ENCODE measurements at regions not wholly inside any gene's neighbourhood (a gene's known extent, or its start where the extent isn't known, plus 50 kb on each side); places are given as distances from the start of the nearest gene placed in this dataset.

GRCh38 chr2:136373841-136374240 is 255.9 kb upstream of the CXCR4 start:
- Histone ChIP-seq H2BK120ac (ENCODE audit: low read depth, low read length) (no peak overlapping the region), H2BK15ac (ENCODE audit: low read depth, poor library complexity, severe bottlenecking) (no peak overlapping the region), H3K18ac (ENCODE audit: low read depth in 1 of 2, low read length in 2 of 2) (no peak overlapping the region), H4K91ac (ENCODE audit: low read length) (no peak overlapping the region), H3K4me1 (ENCODE audit: control insufficient read depth, insufficient read depth, low read depth, low read length) (no peaks in the 10 kb centered on the region), H3K4me3 (ENCODE audit: insufficient read depth in 1 of 2, low read depth in 1 of 2, low read length in 2 of 2) (no peak overlapping the region), H2AK5ac (ENCODE audit: low read length, severe bottlenecking) (no peak overlapping the region), H3K79me1 (replicated peaks; ENCODE audit: low read length, poor library complexity, severe bottlenecking) (no peaks in the 10 kb centered on the region), H3K9me3 (ENCODE audit: control insufficient read depth, low read length) (no peaks in the 10 kb centered on the region), H3K4ac (ENCODE audit: low read depth in 1 of 2, low read length in 2 of 2) (no peak overlapping the region), H4K8ac (ENCODE audit: low read length) (no peak overlapping the region), H2BK5ac (ENCODE audit: low read depth, low read length, poor library complexity, severe bottlenecking) (no peak overlapping the region), H2BK12ac (ENCODE audit: low read length in 2 of 2) (no peak overlapping the region), H3K27ac (ENCODE audit: low read length, poor library complexity, severe bottlenecking) (no peak overlapping the region), H3K4me2 (ENCODE audit: low read length, poor library complexity, severe bottlenecking) (no peak overlapping the region), H3K23ac (ENCODE audit: low read length in 2 of 2) (no peak overlapping the region), H3K14ac (ENCODE audit: low read length in 2 of 2) (no peak overlapping the region), H3K27me3 (ENCODE audit: control insufficient read depth in 1 of 2, insufficient read depth in 1 of 2, low read length in 2 of 2) (no peaks in the 10 kb centered on the region), H3K9ac (ENCODE audit: low read length) (no peak overlapping the region), H3K36me3 (ENCODE audit: control insufficient read depth in 1 of 2, insufficient read depth in 2 of 2, low read depth in 1 of 2, low read length in 2 of 2) (no peaks in the 10 kb centered on the region), H2AFZ (ENCODE audit: low read depth, low read length) (no peak overlapping the region)
- DNase-seq, result no peak

- Histone ChIP-seq H3K23ac (ENCODE audit: low read length in 2 of 2) (no peak overlapping the region), H4K8ac (ENCODE audit: low read length) (no peak overlapping the region), H4K91ac (ENCODE audit: low read length) (no peak overlapping the region), H3K4me1 (ENCODE audit: control insufficient read depth, insufficient read depth, low read depth, low read length) (no peaks in the 10 kb centered on the region), H2AK5ac (ENCODE audit: low read length, severe bottlenecking) (no peak overlapping the region), H2BK15ac (ENCODE audit: low read depth, poor library complexity, severe bottlenecking) (no peak overlapping the region), H2BK120ac (ENCODE audit: low read depth, low read length) (no peak overlapping the region), H3K4ac (ENCODE audit: low read depth in 1 of 2, low read length in 2 of 2) (no peak overlapping the region), H3K4me3 (ENCODE audit: insufficient read depth in 1 of 2, low read depth in 1 of 2, low read length in 2 of 2) (no peak overlapping the region), H3K9me3 (ENCODE audit: control insufficient read depth, low read length) (peaks cover 4% of the 10 kb centered on the region), H3K18ac (ENCODE audit: low read depth in 1 of 2, low read length in 2 of 2) (no peak overlapping the region), H3K4me2 (ENCODE audit: low read length, poor library complexity, severe bottlenecking) (no peak overlapping the region), H3K79me1 (replicated peaks; ENCODE audit: low read length, poor library complexity, severe bottlenecking) (no peaks in the 10 kb centered on the region), H3K9ac (ENCODE audit: low read length) (no peak overlapping the region), H2BK5ac (ENCODE audit: low read depth, low read length, poor library complexity, severe bottlenecking) (no peak overlapping the region), H3K27ac (ENCODE audit: low read length, poor library complexity, severe bottlenecking) (no peak overlapping the region), H2BK12ac (ENCODE audit: low read length in 2 of 2) (no peak overlapping the region), H3K27me3 (ENCODE audit: control insufficient read depth in 1 of 2, insufficient read depth in 1 of 2, low read length in 2 of 2) (no peaks in the 10 kb centered on the region), H3K14ac (ENCODE audit: low read length in 2 of 2) (no peak overlapping the region), H2AFZ (ENCODE audit: low read depth, low read length) (no peak overlapping the region), H3K36me3 (ENCODE audit: control insufficient read depth in 1 of 2, insufficient read depth in 2 of 2, low read depth in 1 of 2, low read length in 2 of 2) (no peaks in the 10 kb centered on the region)
- 71% methylated on average over 1 of the region's 1 CpG for WGBS
- no peak for DNase-seq
Measured at GRCh38 chr2:136373029-136373428, 255.1 kb upstream of the CXCR4 start.

GRCh38 chr2:136363900-136364299 is 246.0 kb upstream of the CXCR4 start:
- Histone ChIP-seq H3K4me3 (ENCODE audit: insufficient read depth in 1 of 2, low read depth in 1 of 2, low read length in 2 of 2) (no peak overlapping the region), H3K4ac (ENCODE audit: low read depth in 1 of 2, low read length in 2 of 2) (no peak overlapping the region), H3K14ac (ENCODE audit: low read length in 2 of 2) (no peak overlapping the region), H3K79me1 (replicated peaks; ENCODE audit: low read length, poor library complexity, severe bottlenecking) (no peaks in the 10 kb centered on the region), H2BK15ac (ENCODE audit: low read depth, poor library complexity, severe bottlenecking) (no peak overlapping the region), H3K4me1 (ENCODE audit: control insufficient read depth, insufficient read depth, low read depth, low read length) (no peaks in the 10 kb centered on the region), H3K9ac (ENCODE audit: low read length) (no peak overlapping the region), H3K9me3 (ENCODE audit: control insufficient read depth, low read length) (peaks cover 12% of the 10 kb centered on the region), H3K18ac (ENCODE audit: low read depth in 1 of 2, low read length in 2 of 2) (no peak overlapping the region), H4K91ac (ENCODE audit: low read length) (no peak overlapping the region), H3K27me3 (ENCODE audit: control insufficient read depth in 1 of 2, insufficient read depth in 1 of 2, low read length in 2 of 2) (peaks cover 0 to 6% of the 10 kb centered on the region in 2 experiments), H2BK12ac (ENCODE audit: low read length in 2 of 2) (no peak overlapping the region), H3K27ac (ENCODE audit: low read length, poor library complexity, severe bottlenecking) (no peak overlapping the region), H2AK5ac (ENCODE audit: low read length, severe bottlenecking) (no peak overlapping the region), H2BK5ac (ENCODE audit: low read depth, low read length, poor library complexity, severe bottlenecking) (no peak overlapping the region), H2BK120ac (ENCODE audit: low read depth, low read length) (no peak overlapping the region), H3K36me3 (ENCODE audit: control insufficient read depth in 1 of 2, insufficient read depth in 2 of 2, low read depth in 1 of 2, low read length in 2 of 2) (no peaks in the 10 kb centered on the region), H4K8ac (ENCODE audit: low read length) (no peak overlapping the region), H3K23ac (ENCODE audit: low read length in 2 of 2) (no peak overlapping the region), H3K4me2 (ENCODE audit: low read length, poor library complexity, severe bottlenecking) (no peak overlapping the region), H2AFZ (ENCODE audit: low read depth, low read length) (no peak overlapping the region)
- DNase-seq, result no peak
- WGBS, result no CpG with 5 or more reads among the region's 4 CpGs

- H3K23ac ChIP-seq (ENCODE audit: low read length in 2 of 2), result no peak overlapping the region
- DNase-seq, result no peak
- no peaks in the 10 kb centered on the region for H3K4me1 ChIP-seq (ENCODE audit: control insufficient read depth, insufficient read depth, low read depth, low read length)
- H2BK15ac ChIP-seq (ENCODE audit: low read depth, poor library complexity, severe bottlenecking), result no peak overlapping the region
- no peak overlapping the region for H2AK5ac ChIP-seq (ENCODE audit: low read length, severe bottlenecking)
- WGBS, result 88% methylated on average over 5 of the region's 6 CpGs
- no peak overlapping the region for H4K91ac ChIP-seq (ENCODE audit: low read length)
- no peaks in the 10 kb centered on the region for H3K36me3 ChIP-seq (ENCODE audit: control insufficient read depth in 1 of 2, insufficient read depth in 2 of 2, low read depth in 1 of 2, low read length in 2 of 2)
- H3K27ac ChIP-seq (ENCODE audit: low read length, poor library complexity, severe bottlenecking), result no peak overlapping the region
- H3K14ac ChIP-seq (ENCODE audit: low read length in 2 of 2), result no peak overlapping the region
- H2BK5ac ChIP-seq (ENCODE audit: low read depth, low read length, poor library complexity, severe bottlenecking), result no peak overlapping the region
- peaks cover 12% of the 10 kb centered on the region for H3K9me3 ChIP-seq (ENCODE audit: control insufficient read depth, low read length)
- H3K18ac ChIP-seq (ENCODE audit: low read depth in 1 of 2, low read length in 2 of 2), result no peak overlapping the region
- H3K4me3 ChIP-seq (ENCODE audit: insufficient read depth in 1 of 2, low read depth in 1 of 2, low read length in 2 of 2), result no peak overlapping the region
- no peak overlapping the region for H2BK12ac ChIP-seq (ENCODE audit: low read length in 2 of 2)
- H4K8ac ChIP-seq (ENCODE audit: low read length), result no peak overlapping the region
- H3K9ac ChIP-seq (ENCODE audit: low read length), result no peak overlapping the region
- H2BK120ac ChIP-seq (ENCODE audit: low read depth, low read length), result no peak overlapping the region
- H3K4me2 ChIP-seq (ENCODE audit: low read length, poor library complexity, severe bottlenecking), result no peak overlapping the region
- no peak overlapping the region for H3K4ac ChIP-seq (ENCODE audit: low read depth in 1 of 2, low read length in 2 of 2)
- H3K79me1 ChIP-seq (replicated peaks; ENCODE audit: low read length, poor library complexity, severe bottlenecking), result no peaks in the 10 kb centered on the region
- H2AFZ ChIP-seq (ENCODE audit: low read depth, low read length), result no peak overlapping the region
- H3K27me3 ChIP-seq (ENCODE audit: control insufficient read depth in 1 of 2, insufficient read depth in 1 of 2, low read length in 2 of 2), result peaks cover 0 to 6% of the 10 kb centered on the region in 2 experiments
Measured at GRCh38 chr2:136363470-136363869, 245.5 kb upstream of the CXCR4 start.
